Neutrophil (primary cell): ENCODE measurements at regions not wholly inside any gene's neighbourhood (a gene's known extent, or its start where the extent isn't known, plus 50 kb on each side); places are given as distances from the start of the nearest gene placed in this dataset.

Experiments used
- H3K27ac ChIP-seq: fragments of 200-600 bp; sonication (generic); 2 replicates; pipeline ENCODE4 v1.5.1; 2016; ENCODE audit warnings: mild to moderate bottlenecking, moderate library complexity
- H3K27me3 ChIP-seq: fragments of 200-600 bp; sonication (generic); 2 replicates; pipeline ENCODE4 v1.6.0; 2016; ENCODE audit warnings: mild to moderate bottlenecking
- H3K36me3 ChIP-seq: fragments of 200-600 bp; sonication (generic); 2 replicates; pipeline ENCODE4 v1.5.1; 2017
- H3K4me1 ChIP-seq, 2 experiments: fragments of 200-600 bp in 1 of 2; sonication (generic) in 1 of 2; 1 replicate in 1 of 2; 2 replicates in 1 of 2; pipeline versions ENCODE4 v1.5.1 to v1.6.1; 2013 to 2016; ENCODE audit warnings: low read depth in 1 of 2, low read length in 1 of 2, mild to moderate bottlenecking in 1 of 2, moderate library complexity in 1 of 2; ENCODE audit not compliant: control insufficient read depth in 1 of 2, insufficient read depth in 1 of 2
- H3K4me3 ChIP-seq, 2 experiments: fragments of 200-600 bp in 1 of 2; sonication (generic) in 1 of 2; 1 replicate in 1 of 2; 2 replicates in 1 of 2; pipeline ENCODE4 v1.5.1; 2013 to 2016; ENCODE audit warnings: low read depth in 1 of 2, low read length in 1 of 2, mild to moderate bottlenecking in 1 of 2, moderate library complexity in 1 of 2
- H3K9me3 ChIP-seq: fragments of 200-600 bp; sonication (generic); 2 replicates; pipeline ENCODE4 v1.5.1; 2016
- TF ChIP-seq, protein P1 (sequence below): fragments of 200-600 bp; sonication (generic); IDR thresholded peaks from 2 replicates; pipeline ENCODE4 v1.5.1; 2016; ENCODE audit warnings: antibody characterized with exemption

GRCh38 chr11:135062994-135063393, 651.0 kb upstream of the B3GAT1 start:
- Histone ChIP-seq H3K4me1 (no peaks in the 10 kb centered on the region), H3K9me3 (no peaks in the 10 kb centered on the region), H3K4me3 (no peak overlapping the region), H3K27ac (no peak overlapping the region), H3K36me3 (no peaks in the 10 kb centered on the region), H3K27me3 (no peaks in the 10 kb centered on the region)
- TF ChIP-seq, protein P1, sequence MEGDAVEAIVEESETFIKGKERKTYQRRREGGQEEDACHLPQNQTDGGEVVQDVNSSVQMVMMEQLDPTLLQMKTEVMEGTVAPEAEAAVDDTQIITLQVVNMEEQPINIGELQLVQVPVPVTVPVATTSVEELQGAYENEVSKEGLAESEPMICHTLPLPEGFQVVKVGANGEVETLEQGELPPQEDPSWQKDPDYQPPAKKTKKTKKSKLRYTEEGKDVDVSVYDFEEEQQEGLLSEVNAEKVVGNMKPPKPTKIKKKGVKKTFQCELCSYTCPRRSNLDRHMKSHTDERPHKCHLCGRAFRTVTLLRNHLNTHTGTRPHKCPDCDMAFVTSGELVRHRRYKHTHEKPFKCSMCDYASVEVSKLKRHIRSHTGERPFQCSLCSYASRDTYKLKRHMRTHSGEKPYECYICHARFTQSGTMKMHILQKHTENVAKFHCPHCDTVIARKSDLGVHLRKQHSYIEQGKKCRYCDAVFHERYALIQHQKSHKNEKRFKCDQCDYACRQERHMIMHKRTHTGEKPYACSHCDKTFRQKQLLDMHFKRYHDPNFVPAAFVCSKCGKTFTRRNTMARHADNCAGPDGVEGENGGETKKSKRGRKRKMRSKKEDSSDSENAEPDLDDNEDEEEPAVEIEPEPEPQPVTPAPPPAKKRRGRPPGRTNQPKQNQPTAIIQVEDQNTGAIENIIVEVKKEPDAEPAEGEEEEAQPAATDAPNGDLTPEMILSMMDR = no peak

DNA sequence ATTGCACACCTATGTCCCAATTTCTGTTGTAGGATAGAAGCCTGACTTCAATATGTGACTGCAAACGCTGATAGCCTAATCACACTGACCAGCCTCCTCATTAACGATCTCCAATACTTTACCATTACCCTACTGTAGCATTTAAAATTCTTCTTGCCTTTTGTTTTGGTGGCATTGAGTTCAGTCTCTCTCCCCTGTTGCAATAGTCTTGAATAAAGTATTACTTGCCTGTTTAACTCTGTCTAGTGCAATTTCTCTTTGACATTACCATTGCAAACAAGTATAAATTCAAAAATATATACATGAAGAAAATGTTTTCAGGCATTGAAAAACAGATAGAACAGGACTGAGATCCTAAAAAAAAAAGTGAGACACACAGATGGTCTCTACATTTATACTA, 649.1 kb upstream of the B3GAT1 start:
- H3K36me3 ChIP-seq = no peaks in the 10 kb centered on the region
- no peaks in the 10 kb centered on the region for H3K9me3 ChIP-seq
- H3K4me1 ChIP-seq = no peaks in the 10 kb centered on the region
- TF ChIP-seq, protein P1 = no peak
- no peaks in the 10 kb centered on the region for H3K27me3 ChIP-seq
- H3K4me3 ChIP-seq = no peak overlapping the region
- H3K27ac ChIP-seq = no peak overlapping the region

GRCh38 chr11:135046986-135047385, 634.9 kb upstream of the B3GAT1 start:
- TF ChIP-seq, protein P1 = no peak
- Histone ChIP-seq H3K4me3 (no peak overlapping the region), H3K27me3 (no peaks in the 10 kb centered on the region), H3K4me1 (no peaks in the 10 kb centered on the region), H3K9me3 (no peaks in the 10 kb centered on the region), H3K27ac (no peak overlapping the region), H3K36me3 (no peaks in the 10 kb centered on the region)

DNA sequence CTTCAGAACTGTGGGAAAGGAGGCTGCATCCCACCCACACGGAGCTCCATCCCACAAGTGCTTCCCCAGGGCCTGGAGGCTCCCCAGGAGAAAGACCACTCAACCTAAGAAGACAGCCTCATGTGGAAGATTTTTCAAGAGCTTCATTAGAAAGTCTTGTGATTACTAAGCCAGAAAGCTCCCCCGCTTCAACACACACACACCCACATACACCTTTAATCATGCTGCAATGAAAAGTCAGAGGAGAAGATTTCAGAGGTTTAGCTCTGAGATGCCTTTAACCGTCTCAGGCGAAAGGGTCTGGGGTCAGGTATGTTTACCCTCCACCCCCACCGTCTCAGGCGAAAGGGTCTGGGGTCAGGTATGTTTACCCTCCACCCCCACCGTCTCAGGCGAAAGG, 634.5 kb upstream of the B3GAT1 start:
- no peak overlapping the region for H3K4me3 ChIP-seq

GRCh38 chr11:135043434-135043833, 631.4 kb upstream of the B3GAT1 start:
- no peaks in the 10 kb centered on the region for H3K27me3 ChIP-seq
- H3K4me3 ChIP-seq = no peak overlapping the region
- TF ChIP-seq, protein P1 = no peak
- H3K9me3 ChIP-seq = no peaks in the 10 kb centered on the region
- H3K4me1 ChIP-seq = no peaks in the 10 kb centered on the region
- no peak overlapping the region for H3K27ac ChIP-seq
- H3K36me3 ChIP-seq = no peaks in the 10 kb centered on the region

More for the DNA sequence above, 634.5 kb upstream of the B3GAT1 start:
- TF ChIP-seq, protein P1 = no peak
- Histone ChIP-seq H3K36me3 (no peaks in the 10 kb centered on the region), H3K27me3 (no peaks in the 10 kb centered on the region), H3K9me3 (no peaks in the 10 kb centered on the region), H3K27ac (no peak overlapping the region), H3K4me1 (no peaks in the 10 kb centered on the region)

- Histone ChIP-seq H3K27me3 (no peaks in the 10 kb centered on the region), H3K4me3 (no peak overlapping the region), H3K27ac (no peak overlapping the region), H3K36me3 (no peaks in the 10 kb centered on the region), H3K9me3 (no peaks in the 10 kb centered on the region), H3K4me1 (no peaks in the 10 kb centered on the region)
- TF ChIP-seq, protein P1 = no peak
These were observed 625.8 kb upstream of the B3GAT1 start for GRCh38 chr11:135037828-135038227.
